ENCODE measurements at regions not wholly inside any gene's neighbourhood (a gene's known extent, or its start where the extent isn't known, plus 50 kb on each side); places are given as distances from the start of the nearest gene placed in this dataset.

DNA sequence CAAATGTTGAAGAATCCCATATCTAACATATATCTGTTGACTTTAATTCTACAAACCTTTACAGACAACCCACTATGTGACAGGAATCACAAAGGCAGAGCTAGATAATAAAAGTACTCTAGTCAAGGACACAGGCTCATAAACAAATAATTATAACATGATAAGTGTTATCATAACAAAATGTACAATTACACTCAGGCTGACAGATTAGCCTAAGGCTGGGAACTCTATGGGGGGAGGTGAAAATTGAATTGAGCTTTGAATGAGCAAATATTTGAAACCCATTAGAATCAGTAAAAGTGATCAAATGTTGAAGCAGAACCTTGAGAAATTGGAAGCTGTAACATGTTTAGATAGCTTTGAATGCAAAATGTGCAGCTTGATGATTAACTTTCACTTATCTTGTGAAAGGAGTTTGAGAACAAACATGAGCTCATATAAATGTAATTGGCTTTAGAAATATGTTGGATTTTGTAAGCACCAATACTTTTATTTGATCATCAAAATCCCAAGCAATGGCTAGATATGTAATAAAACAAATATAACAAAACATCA is 970.2 kb downstream of the SORCS3 start:
- no peak for TF ChIP-seq POLR2A (IDR thresholded peaks at IDR 0.05; ENCODE audit: low read length)
- TF ChIP-seq, protein P1, sequence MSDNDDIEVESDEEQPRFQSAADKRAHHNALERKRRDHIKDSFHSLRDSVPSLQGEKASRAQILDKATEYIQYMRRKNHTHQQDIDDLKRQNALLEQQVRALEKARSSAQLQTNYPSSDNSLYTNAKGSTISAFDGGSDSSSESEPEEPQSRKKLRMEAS (IDR thresholded peaks at IDR 0.05), result no peak
- TF ChIP-seq, protein P2, sequence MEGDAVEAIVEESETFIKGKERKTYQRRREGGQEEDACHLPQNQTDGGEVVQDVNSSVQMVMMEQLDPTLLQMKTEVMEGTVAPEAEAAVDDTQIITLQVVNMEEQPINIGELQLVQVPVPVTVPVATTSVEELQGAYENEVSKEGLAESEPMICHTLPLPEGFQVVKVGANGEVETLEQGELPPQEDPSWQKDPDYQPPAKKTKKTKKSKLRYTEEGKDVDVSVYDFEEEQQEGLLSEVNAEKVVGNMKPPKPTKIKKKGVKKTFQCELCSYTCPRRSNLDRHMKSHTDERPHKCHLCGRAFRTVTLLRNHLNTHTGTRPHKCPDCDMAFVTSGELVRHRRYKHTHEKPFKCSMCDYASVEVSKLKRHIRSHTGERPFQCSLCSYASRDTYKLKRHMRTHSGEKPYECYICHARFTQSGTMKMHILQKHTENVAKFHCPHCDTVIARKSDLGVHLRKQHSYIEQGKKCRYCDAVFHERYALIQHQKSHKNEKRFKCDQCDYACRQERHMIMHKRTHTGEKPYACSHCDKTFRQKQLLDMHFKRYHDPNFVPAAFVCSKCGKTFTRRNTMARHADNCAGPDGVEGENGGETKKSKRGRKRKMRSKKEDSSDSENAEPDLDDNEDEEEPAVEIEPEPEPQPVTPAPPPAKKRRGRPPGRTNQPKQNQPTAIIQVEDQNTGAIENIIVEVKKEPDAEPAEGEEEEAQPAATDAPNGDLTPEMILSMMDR (IDR thresholded peaks at IDR 0.05), result no peak
- TF ChIP-seq, protein P3, sequence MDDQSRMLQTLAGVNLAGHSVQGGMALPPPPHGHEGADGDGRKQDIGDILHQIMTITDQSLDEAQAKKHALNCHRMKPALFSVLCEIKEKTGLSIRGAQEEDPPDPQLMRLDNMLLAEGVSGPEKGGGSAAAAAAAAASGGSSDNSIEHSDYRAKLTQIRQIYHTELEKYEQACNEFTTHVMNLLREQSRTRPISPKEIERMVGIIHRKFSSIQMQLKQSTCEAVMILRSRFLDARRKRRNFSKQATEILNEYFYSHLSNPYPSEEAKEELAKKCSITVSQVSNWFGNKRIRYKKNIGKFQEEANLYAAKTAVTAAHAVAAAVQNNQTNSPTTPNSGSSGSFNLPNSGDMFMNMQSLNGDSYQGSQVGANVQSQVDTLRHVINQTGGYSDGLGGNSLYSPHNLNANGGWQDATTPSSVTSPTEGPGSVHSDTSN (IDR thresholded peaks at IDR 0.05), result no peak
- TF ChIP-seq JUN (IDR thresholded peaks at IDR 0.05), result no peak
- TF ChIP-seq KDM1A (IDR thresholded peaks at IDR 0.05; ENCODE audit: low read depth), result no peak
- no peak for TF ChIP-seq NPAS2 (CRISPR knock-in tag; IDR thresholded peaks at IDR 0.05; ENCODE audit: borderline replicate concordance)
- no peak for TF ChIP-seq SMC3 (IDR thresholded peaks at IDR 0.05)
- TF ChIP-seq HDAC2 (IDR thresholded peaks at IDR 0.05), result no peak
- TF ChIP-seq MYC (IDR thresholded peaks at IDR 0.05; ENCODE audit: borderline replicate concordance, low read length), result no peak
- no peak for TF ChIP-seq MAFK (IDR thresholded peaks at IDR 0.05; ENCODE audit: partially characterized antibody)
- no peak for TF ChIP-seq HEYL (CRISPR knock-in tag; IDR thresholded peaks at IDR 0.05)
- no peak for TF ChIP-seq FOSL2 (IDR thresholded peaks at IDR 0.05)
- no peak for TF ChIP-seq FOSL2 (CRISPR knock-in tag; IDR thresholded peaks at IDR 0.05)
- TF ChIP-seq, protein P4, sequence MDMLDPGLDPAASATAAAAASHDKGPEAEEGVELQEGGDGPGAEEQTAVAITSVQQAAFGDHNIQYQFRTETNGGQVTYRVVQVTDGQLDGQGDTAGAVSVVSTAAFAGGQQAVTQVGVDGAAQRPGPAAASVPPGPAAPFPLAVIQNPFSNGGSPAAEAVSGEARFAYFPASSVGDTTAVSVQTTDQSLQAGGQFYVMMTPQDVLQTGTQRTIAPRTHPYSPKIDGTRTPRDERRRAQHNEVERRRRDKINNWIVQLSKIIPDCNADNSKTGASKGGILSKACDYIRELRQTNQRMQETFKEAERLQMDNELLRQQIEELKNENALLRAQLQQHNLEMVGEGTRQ (IDR thresholded peaks at IDR 0.05), result no peak
